SJCRH30 (cell line): ENCODE measurements at regions not wholly inside any gene's neighbourhood (a gene's known extent, or its start where the extent isn't known, plus 50 kb on each side); places are given as distances from the start of the nearest gene placed in this dataset.

Experiments used
- DNase-seq, 2 experiments: peaks; one replicate each; pipeline ENCODE4 v3.0.0-alpha.2; 2015 to 2020
- H3K27ac ChIP-seq: fragments of 250-450 bp; sonication (Bioruptor Pico); 2 replicates; pipeline ENCODE4 v1.5.1; 2020; ENCODE audit warnings: mild to moderate bottlenecking, moderate library complexity
- H3K27me3 ChIP-seq: fragments of 250-450 bp; sonication (Bioruptor Pico); 2 replicates; pipeline ENCODE4 v1.5.1; 2020; ENCODE audit warnings: mild to moderate bottlenecking, moderate library complexity
- H3K36me3 ChIP-seq: fragments of 250-450 bp; sonication (Bioruptor Pico); 2 replicates; pipeline ENCODE4 v1.5.1; 2020; ENCODE audit warnings: mild to moderate bottlenecking, moderate library complexity
- H3K4me1 ChIP-seq: fragments of 250-450 bp; sonication (Bioruptor Pico); 2 replicates; pipeline ENCODE4 v1.5.1; 2020; ENCODE audit warnings: mild to moderate bottlenecking, moderate library complexity
- H3K4me3 ChIP-seq: fragments of 250-450 bp; sonication (Bioruptor Pico); 2 replicates; pipeline ENCODE4 v1.5.1; 2020; ENCODE audit warnings: mild to moderate bottlenecking, moderate library complexity
- H3K9me3 ChIP-seq: fragments of 250-450 bp; sonication (Bioruptor Pico); replicated peaks from 2 replicates; pipeline ENCODE4 v1.5.1; 2020; ENCODE audit warnings: mild to moderate bottlenecking, moderate library complexity

DNA sequence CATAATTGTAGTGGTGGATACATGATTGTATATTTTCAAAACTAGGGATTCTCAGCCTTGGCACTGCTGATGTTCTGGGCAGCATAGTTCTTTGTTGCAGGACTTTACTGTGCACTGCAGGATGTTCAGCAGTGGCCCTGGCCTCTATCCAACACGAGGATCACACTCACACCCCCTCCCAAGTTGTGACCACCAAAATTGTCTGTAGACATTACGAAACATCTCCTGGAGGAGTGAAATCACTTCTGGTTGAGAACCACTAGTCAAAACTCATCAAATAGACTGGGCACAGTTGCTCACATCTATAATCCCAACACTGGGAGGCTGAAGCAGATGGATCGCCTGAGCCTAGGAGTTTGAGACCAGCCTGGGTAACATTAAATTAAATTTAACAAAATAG lies 123.1 kb upstream of the CDYL start:
- no peaks in the 10 kb centered on the region for H3K9me3 ChIP-seq
- peak in 1 of 2 experiments; percentile 8 for DNase-seq
- H3K36me3 ChIP-seq, result no peaks in the 10 kb centered on the region
- no peak overlapping the region for H3K4me3 ChIP-seq
- H3K27ac ChIP-seq, result no peak overlapping the region
- H3K4me1 ChIP-seq, result no peaks in the 10 kb centered on the region
- H3K27me3 ChIP-seq, result no peaks in the 10 kb centered on the region

DNA sequence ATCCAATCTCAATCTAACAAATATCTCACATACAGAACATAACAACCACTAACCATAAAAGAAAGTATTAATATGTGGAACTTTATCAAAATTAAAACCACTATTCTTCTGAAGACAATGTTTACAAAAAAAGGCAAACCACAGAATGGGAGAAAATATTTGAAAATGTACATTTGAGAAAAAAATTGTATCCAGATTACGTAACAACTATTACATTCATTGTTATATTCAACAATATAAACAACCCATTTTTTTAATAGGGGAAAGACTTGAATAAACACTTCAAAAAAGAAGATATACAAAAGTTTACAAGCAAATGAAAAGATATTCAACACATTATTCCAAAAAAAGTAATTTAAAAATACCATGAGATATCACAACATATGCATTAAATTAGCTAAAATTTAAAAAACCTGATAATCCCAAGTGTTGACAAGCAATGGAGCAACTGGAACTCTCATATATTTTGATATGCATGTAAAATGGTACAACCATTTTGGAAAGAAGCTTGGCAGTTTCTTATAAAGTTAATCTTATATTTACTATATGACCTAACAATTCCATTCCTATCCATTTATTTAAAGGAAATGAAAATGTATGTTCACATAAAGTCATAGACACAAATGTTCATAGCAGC lies 124.3 kb upstream of the CDYL start:
- no peak overlapping the region for H3K27ac ChIP-seq
- H3K4me1 ChIP-seq, result no peaks in the 10 kb centered on the region
- no peak overlapping the region for H3K4me3 ChIP-seq
- H3K36me3 ChIP-seq, result no peaks in the 10 kb centered on the region
- H3K27me3 ChIP-seq, result no peaks in the 10 kb centered on the region
- no peaks in the 10 kb centered on the region for H3K9me3 ChIP-seq
- no peak for DNase-seq

- no peak overlapping the region for H3K27ac ChIP-seq
- DNase-seq, result no peak
- H3K27me3 ChIP-seq, result no peaks in the 10 kb centered on the region
- H3K36me3 ChIP-seq, result no peaks in the 10 kb centered on the region
- H3K4me1 ChIP-seq, result no peaks in the 10 kb centered on the region
- H3K4me3 ChIP-seq, result no peak overlapping the region
- H3K9me3 ChIP-seq, result no peaks in the 10 kb centered on the region
Observed at GRCh38 chr6:4649728-4650127, 126.5 kb upstream of the CDYL start.

DNA sequence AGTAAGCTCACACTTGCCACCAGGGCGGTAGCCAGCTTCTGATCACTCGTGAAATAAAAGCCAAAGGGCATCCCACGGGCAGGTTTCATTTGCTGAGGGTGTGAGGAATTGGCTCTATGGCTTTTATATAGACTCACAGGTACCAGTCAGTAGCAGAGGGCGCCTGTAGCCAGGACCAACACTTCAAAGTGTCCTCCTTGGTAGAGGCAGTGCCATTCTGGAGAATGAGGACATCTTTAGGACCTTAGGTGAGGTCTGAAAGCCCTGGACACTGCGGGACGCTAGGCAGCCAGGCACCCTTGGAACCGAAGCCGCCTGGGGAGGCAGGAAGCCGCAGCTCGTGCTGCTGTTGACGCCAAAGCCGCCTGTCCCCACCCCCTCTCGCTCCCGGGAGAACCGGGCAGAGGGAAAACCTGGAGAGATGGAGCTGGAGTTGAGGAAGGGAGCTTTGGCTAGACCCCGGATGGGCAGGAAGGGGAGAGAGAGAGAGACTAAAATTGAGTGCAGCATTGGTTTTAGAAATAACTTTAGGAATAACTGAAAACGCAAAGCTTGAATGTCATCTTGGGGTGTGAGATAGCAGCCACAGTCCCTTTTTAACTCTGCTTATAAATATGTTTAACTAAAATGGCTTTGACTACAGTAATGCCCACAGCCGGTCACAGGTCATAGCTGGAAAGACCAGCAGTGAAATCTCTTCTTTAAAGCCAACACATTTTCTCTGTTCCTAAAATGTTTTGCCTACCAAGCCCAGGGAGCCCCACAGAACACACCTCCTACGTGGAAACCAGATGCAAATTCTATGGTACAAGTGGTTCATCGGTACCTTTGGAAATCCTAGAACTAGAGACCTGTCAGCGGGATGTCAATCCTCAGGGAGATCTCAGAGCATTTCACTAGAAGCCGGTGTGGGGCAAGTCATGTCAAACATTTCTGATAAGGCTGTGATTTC lies 128.5 kb upstream of the CDYL start:
- no peaks in the 10 kb centered on the region for H3K36me3 ChIP-seq
- H3K4me3 ChIP-seq, result peak overlapping the region; percentile 47
- no peaks in the 10 kb centered on the region for H3K9me3 ChIP-seq
- peak overlapping the region; percentile 44 for H3K27ac ChIP-seq
- H3K4me1 ChIP-seq, result no peaks in the 10 kb centered on the region
- peak; percentile 86 to 90 for DNase-seq
- H3K27me3 ChIP-seq, result no peaks in the 10 kb centered on the region

- H3K9me3 ChIP-seq, result no peaks in the 10 kb centered on the region
- H3K27ac ChIP-seq, result no peak overlapping the region
- H3K4me3 ChIP-seq, result no peak overlapping the region
Observed at GRCh38 chr6:4645713-4646360, 130.4 kb upstream of the CDYL start.

GRCh38 chr6:4644996-4645395 lies 131.2 kb upstream of the CDYL start:
- no peaks in the 10 kb centered on the region for H3K36me3 ChIP-seq
- H3K27ac ChIP-seq, result no peak overlapping the region
- no peak for DNase-seq
- no peak overlapping the region for H3K4me3 ChIP-seq
- H3K27me3 ChIP-seq, result no peaks in the 10 kb centered on the region
- no peaks in the 10 kb centered on the region for H3K9me3 ChIP-seq
- no peaks in the 10 kb centered on the region for H3K4me1 ChIP-seq

More at GRCh38 chr6:4645713-4646360, 130.4 kb upstream of the CDYL start:
- no peak for DNase-seq
- Histone ChIP-seq H3K4me1 (no peaks in the 10 kb centered on the region), H3K36me3 (no peaks in the 10 kb centered on the region), H3K27me3 (no peaks in the 10 kb centered on the region)

- Histone ChIP-seq H3K36me3 (no peaks in the 10 kb centered on the region), H3K9me3 (no peaks in the 10 kb centered on the region), H3K27ac (no peak overlapping the region), H3K4me1 (peaks cover 13% of the 10 kb centered on the region), H3K4me3 (no peak overlapping the region), H3K27me3 (no peaks in the 10 kb centered on the region)
- no peak for DNase-seq
Observed at GRCh38 chr6:4641461-4641860, 134.7 kb upstream of the CDYL start.

GRCh38 chr6:4640139-4640538 lies 136.1 kb upstream of the CDYL start:
- H3K4me3 ChIP-seq, result no peak overlapping the region
- H3K27me3 ChIP-seq, result no peaks in the 10 kb centered on the region
- H3K27ac ChIP-seq, result no peak overlapping the region
- H3K9me3 ChIP-seq, result no peaks in the 10 kb centered on the region
- H3K36me3 ChIP-seq, result no peaks in the 10 kb centered on the region
- no peak for DNase-seq
- H3K4me1 ChIP-seq, result peaks cover 22% of the 10 kb centered on the region

DNA sequence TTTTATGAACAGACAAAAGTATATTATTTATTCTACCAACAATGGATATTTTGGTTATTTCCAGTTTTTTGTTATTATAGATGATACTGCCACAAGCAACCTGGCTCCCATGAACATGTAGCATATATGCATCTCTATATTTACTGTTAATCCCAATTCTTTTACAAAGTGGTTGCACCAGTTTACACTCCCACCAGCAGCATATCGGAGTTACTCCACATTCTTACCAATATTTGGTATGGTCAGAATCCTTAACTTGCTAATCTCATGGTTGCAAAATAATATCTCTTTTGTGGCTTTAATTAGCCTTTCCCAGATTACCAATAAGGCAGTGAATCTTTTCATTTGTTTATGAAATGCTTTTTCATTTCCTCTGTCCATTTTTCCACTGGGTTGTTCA lies 137.6 kb upstream of the CDYL start:
- no peak for DNase-seq
- H3K27ac ChIP-seq, result no peak overlapping the region
- H3K36me3 ChIP-seq, result no peaks in the 10 kb centered on the region
- no peaks in the 10 kb centered on the region for H3K9me3 ChIP-seq
- no peaks in the 10 kb centered on the region for H3K27me3 ChIP-seq
- no peak overlapping the region for H3K4me3 ChIP-seq
- peaks cover 28% of the 10 kb centered on the region for H3K4me1 ChIP-seq

DNA sequence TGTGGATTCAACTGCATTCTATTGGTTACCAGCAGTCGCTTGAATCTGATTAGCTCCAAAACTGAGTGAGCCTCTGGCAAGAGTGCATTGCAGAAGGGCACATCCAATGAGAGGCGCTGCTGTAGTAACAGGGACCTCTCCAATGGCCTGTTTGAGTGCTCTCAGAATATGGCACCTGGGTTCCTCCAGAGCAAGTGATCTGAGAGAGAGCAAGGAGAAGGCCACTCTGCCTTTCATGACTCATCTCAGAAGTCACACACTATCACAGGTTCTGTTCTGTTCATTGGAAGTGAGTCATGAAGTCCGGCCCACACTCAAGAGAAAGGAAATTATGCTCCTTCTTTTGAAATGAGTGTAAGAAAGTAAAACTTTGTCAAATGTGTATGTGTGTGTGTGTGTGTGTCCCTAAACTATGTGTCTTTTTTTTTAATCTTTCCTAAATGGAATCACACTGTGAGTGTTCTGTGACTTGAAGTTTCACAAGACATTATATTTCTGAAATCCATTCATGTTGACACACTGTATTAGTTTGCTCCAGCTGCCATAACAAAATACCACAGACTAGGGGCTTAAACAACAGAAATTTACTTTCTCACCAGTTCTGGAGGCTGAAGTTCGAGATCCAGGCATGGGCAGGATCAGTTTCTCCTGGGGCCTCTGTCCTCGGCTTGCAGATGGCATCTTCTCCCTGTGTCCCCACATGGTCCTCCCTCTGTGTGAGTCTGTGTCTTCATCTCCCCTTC lies 138.3 kb upstream of the CDYL start:
- peak overlapping the region; percentile 96 for H3K27ac ChIP-seq
- no peak overlapping the region for H3K4me3 ChIP-seq
- no peaks in the 10 kb centered on the region for H3K27me3 ChIP-seq
- H3K9me3 ChIP-seq, result no peaks in the 10 kb centered on the region
- H3K4me1 ChIP-seq, result peaks cover 28% of the 10 kb centered on the region
- DNase-seq, result no peak
- H3K36me3 ChIP-seq, result no peaks in the 10 kb centered on the region

- Histone ChIP-seq H3K27ac (peak overlapping the region; percentile 96), H3K36me3 (no peaks in the 10 kb centered on the region), H3K27me3 (no peaks in the 10 kb centered on the region), H3K9me3 (no peaks in the 10 kb centered on the region), H3K4me3 (peak overlapping the region; percentile 28), H3K4me1 (peaks cover 28% of the 10 kb centered on the region)
- DNase-seq, result peak; percentile 47 to 69
Observed at GRCh38 chr6:4636881-4637224, 139.4 kb upstream of the CDYL start.

DNA sequence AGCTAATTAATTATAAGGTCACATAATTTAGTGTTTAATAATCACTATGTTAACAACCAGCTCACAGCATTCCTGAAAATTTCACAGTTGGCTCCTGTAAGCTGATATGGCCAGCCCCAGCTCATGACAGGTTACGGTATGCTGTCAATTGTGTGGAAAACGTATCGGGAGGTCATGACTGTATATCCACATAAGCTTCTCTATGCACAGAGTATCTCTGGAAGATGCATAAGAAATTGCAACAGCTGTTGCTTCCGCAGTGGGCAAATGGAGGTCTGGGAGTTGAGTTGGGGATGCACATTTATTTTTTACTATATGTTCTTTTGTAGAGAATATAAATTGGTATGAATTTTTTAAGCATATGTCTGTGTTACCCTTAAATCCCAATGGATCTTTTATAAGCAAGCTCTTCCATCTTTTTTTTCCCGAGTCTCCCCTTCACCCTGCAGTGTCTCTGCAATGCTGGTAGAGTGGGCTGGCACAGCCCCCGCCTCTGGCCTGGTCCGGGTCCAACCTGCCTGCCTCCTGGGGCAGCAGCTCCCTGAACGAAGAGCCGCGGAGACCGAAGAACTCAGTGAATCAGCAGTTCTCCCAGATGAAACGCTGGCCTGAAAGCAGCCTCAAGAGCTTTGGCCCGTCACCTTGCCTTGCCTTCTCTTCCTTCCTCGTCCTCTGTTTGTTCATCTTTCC lies 139.9 kb upstream of the CDYL start:
- peak; percentile 78 to 89 for DNase-seq
- peak overlapping the region; percentile 28 for H3K4me3 ChIP-seq
- no peaks in the 10 kb centered on the region for H3K9me3 ChIP-seq
- H3K27me3 ChIP-seq, result no peaks in the 10 kb centered on the region
- H3K27ac ChIP-seq, result peak overlapping the region; percentile 96
- H3K4me1 ChIP-seq, result peaks cover 28% of the 10 kb centered on the region
- no peaks in the 10 kb centered on the region for H3K36me3 ChIP-seq

- H3K4me1 ChIP-seq, result peaks cover 28% of the 10 kb centered on the region
- H3K4me3 ChIP-seq, result peak overlapping the region; percentile 28
- H3K9me3 ChIP-seq, result no peaks in the 10 kb centered on the region
- peak; percentile 58 to 83 for DNase-seq
- H3K27ac ChIP-seq, result peak overlapping the region; percentile 96
- no peaks in the 10 kb centered on the region for H3K27me3 ChIP-seq
- H3K36me3 ChIP-seq, result no peaks in the 10 kb centered on the region
Observed at GRCh38 chr6:4635666-4636065, 140.5 kb upstream of the CDYL start.

DNA sequence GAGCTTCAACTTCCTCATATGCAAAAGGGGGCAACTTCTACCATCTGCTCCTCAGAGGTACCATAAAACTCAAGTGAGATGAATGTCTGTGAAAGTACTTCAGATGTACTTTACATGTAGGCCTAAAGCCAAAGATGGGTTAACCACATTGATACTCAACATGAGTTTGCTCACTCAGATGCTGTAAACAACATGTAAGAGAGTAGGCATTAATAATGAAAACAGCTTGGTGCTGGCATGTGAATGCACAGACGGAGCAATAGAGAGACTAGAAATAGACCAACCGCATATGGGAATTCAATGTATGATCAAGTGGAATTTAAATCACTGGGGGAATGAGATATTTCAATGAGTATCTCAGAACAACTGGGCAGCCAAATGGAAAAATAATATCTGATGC lies 143.8 kb upstream of the CDYL start:
- DNase-seq, result no peak
- H3K27ac ChIP-seq, result no peak overlapping the region
- H3K27me3 ChIP-seq, result no peaks in the 10 kb centered on the region
- no peak overlapping the region for H3K4me3 ChIP-seq
- H3K4me1 ChIP-seq, result peaks cover 25% of the 10 kb centered on the region
- H3K36me3 ChIP-seq, result no peaks in the 10 kb centered on the region
- H3K9me3 ChIP-seq, result no peaks in the 10 kb centered on the region
